Breast epithelium (tissue), 4 donors: ENCODE measurements at regions not wholly inside any gene's neighbourhood (a gene's known extent, or its start where the extent isn't known, plus 50 kb on each side); places are given as distances from the start of the nearest gene placed in this dataset.

ENCODE experiments used
- DNase-seq, 2 donors: peaks; one replicate each; pipeline ENCODE4 v3.0.0-alpha.2; 2019; ENCODE audit warnings: low spot score in 2 of 2
- H3K27ac ChIP-seq, 2 donors: fragments of 200-600 bp; sonication (generic) in 1 of 2; one replicate each; pipeline ENCODE4 v1.5.1; 2016 to 2019; ENCODE audit warnings: mild to moderate bottlenecking in 1 of 2
- H3K27me3 ChIP-seq, 2 donors: fragments of 200-600 bp; sonication (generic) in 1 of 2; one replicate each; pipeline versions ENCODE4 v1.5.1 to v1.6.0; 2017 to 2019; ENCODE audit warnings: control low read depth in 1 of 2, mild to moderate bottlenecking in 1 of 2
- H3K36me3 ChIP-seq: fragments of 200-600 bp; one replicate; pipeline ENCODE4 v1.5.1; 2019
- H3K4me1 ChIP-seq, 2 donors: fragments of 200-600 bp; sonication (generic); one replicate each; pipeline ENCODE4 v1.5.1; 2016 to 2019; ENCODE audit warnings: control low read depth in 1 of 2
- H3K4me3 ChIP-seq, 3 donors: fragments of 200-600 bp; sonication (generic); 1 replicate in 2 of 3; 2 replicates in 1 of 3; pipeline ENCODE4 v1.5.1; 2016 to 2019; ENCODE audit warnings: mild to moderate bottlenecking in 3 of 3, moderate library complexity in 2 of 3
- H3K9me3 ChIP-seq, 2 donors: fragments of 200-600 bp; sonication (generic) in 1 of 2; one replicate each; pipeline ENCODE4 v1.5.1; 2016 to 2019; ENCODE audit warnings: control low read depth in 1 of 2
- POLR2A ChIP-seq: fragments of 450-650 bp; IDR thresholded peaks from one replicate; pipeline ENCODE4 v1.6.1; 2016; ENCODE audit warnings: antibody characterized with exemption, mild to moderate bottlenecking, moderate library complexity
- POLR2AphosphoS5 ChIP-seq, 3 donors: sonication (generic); formaldehyde crosslinking; IDR thresholded peaks; one replicate each; pipeline ENCODE4 v1.6.1; 2017; ENCODE audit warnings: antibody characterized with exemption in 3 of 3
- intact Hi-C: fragments of 100-400 bp; cut with DNase I; formaldehyde crosslinking; loops from one replicate; pipeline ENCODE4 v1.15.1; 2023; ENCODE audit warnings: low total_unique reads
- TF ChIP-seq, protein P1 (sequence below), 3 donors: fragments of 450-650 bp; IDR thresholded peaks; one replicate each; pipeline ENCODE4 v1.5.1; 2016 to 2017; ENCODE audit warnings: antibody characterized with exemption in 3 of 3, mild to moderate bottlenecking in 3 of 3, moderate library complexity in 3 of 3

DNA sequence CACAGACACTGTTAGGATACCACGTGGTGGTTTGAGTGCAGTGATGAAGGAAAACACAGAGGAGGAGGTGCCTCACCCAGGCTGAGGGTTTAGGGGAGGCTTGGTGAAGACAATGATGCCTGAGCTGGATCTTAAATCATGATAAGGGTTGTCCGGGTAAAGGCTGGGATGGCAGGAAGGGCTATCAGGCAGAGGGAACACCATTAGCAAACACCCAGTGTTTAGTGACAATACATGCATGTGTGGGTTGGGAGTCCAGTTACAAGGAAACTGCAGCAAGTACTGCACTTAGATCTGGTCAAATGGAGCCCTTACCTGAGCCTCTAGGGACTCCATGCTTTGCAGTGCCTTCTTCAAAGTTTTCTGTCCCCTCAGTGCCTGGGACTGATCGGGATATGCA, 79.8 kb upstream of the MBOAT2 start:
- H3K4me3 ChIP-seq, result no peak overlapping the region
- intact Hi-C loops, result no loop called here
- TF ChIP-seq POLR2A (no peak), POLR2AphosphoS5 (IDR thresholded peaks at IDR 0.05) (no peak)

DNA sequence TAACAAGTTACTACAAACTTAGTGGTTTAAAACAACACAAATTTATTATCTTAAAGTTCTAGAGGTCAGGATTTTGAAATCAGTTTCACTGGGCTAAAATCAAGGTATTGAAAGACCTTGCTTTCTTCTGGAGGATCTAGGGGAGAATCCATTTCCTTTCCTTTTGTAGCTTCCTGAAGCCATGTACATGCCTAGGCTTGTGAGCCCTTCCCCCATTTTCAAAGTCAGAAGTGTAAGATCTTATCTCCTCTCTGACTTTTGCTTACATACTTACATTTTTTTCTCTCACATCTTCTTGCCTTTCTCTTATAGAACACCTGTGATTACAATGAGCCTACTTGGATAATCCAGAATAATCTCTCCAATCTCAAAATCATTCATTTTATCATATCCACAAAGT, 78.7 kb upstream of the MBOAT2 start:
- intact Hi-C loops, result no loop called here
- peaks cover 0 to 12% of the 10 kb centered on the region in 2 donors for H3K9me3 ChIP-seq
- TF ChIP-seq POLR2AphosphoS5 (IDR thresholded peaks at IDR 0.05) (no peak), POLR2A (no peak)
- TF ChIP-seq, protein P1, sequence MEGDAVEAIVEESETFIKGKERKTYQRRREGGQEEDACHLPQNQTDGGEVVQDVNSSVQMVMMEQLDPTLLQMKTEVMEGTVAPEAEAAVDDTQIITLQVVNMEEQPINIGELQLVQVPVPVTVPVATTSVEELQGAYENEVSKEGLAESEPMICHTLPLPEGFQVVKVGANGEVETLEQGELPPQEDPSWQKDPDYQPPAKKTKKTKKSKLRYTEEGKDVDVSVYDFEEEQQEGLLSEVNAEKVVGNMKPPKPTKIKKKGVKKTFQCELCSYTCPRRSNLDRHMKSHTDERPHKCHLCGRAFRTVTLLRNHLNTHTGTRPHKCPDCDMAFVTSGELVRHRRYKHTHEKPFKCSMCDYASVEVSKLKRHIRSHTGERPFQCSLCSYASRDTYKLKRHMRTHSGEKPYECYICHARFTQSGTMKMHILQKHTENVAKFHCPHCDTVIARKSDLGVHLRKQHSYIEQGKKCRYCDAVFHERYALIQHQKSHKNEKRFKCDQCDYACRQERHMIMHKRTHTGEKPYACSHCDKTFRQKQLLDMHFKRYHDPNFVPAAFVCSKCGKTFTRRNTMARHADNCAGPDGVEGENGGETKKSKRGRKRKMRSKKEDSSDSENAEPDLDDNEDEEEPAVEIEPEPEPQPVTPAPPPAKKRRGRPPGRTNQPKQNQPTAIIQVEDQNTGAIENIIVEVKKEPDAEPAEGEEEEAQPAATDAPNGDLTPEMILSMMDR (IDR thresholded peaks at IDR 0.05), result no peak

More for the DNA sequence above, 79.8 kb upstream of the MBOAT2 start:
- DNase-seq, result no peak
- H3K4me1 ChIP-seq, result no peaks in the 10 kb centered on the region
- no peak overlapping the region for H3K27ac ChIP-seq
- no peaks in the 10 kb centered on the region for H3K27me3 ChIP-seq
- H3K9me3 ChIP-seq, result peaks cover 0 to 12% of the 10 kb centered on the region in 2 donors
- no peaks in the 10 kb centered on the region for H3K36me3 ChIP-seq

DNA sequence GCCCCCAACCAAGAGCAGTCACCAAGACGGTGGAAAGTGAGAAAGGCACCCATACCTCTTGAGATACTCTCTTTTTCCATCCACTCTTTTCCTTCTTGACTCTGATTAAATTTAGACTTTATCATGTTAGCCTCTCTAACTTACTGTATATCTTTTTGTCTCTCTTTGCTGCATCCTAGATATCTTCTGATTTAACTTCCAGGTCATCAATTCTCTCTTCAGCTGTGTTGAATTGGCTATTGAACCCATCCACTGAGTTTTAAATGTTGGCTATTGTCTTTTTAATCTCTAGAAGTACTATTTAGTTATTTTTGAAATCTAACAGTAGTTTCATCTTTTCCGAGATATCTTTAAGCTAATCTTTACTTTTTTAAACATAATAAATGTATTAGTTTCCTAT, 78.3 kb upstream of the MBOAT2 start:
- no peaks in the 10 kb centered on the region for H3K36me3 ChIP-seq
- no peaks in the 10 kb centered on the region for H3K4me1 ChIP-seq
- intact Hi-C loops, result no loop called here
- no peaks in the 10 kb centered on the region for H3K27me3 ChIP-seq
- TF ChIP-seq, protein P1 (IDR thresholded peaks at IDR 0.05), result no peak
- TF ChIP-seq POLR2AphosphoS5 (IDR thresholded peaks at IDR 0.05), result no peak
- TF ChIP-seq POLR2A, result no peak
- H3K9me3 ChIP-seq, result peaks cover 0 to 12% of the 10 kb centered on the region in 2 donors
- no peak overlapping the region for H3K4me3 ChIP-seq
- no peak overlapping the region for H3K27ac ChIP-seq
- DNase-seq, result no peak

More for the DNA sequence above, 78.7 kb upstream of the MBOAT2 start:
- no peak for DNase-seq
- no peaks in the 10 kb centered on the region for H3K27me3 ChIP-seq
- H3K27ac ChIP-seq, result no peak overlapping the region
- no peaks in the 10 kb centered on the region for H3K4me1 ChIP-seq
- no peak overlapping the region for H3K4me3 ChIP-seq
- no peaks in the 10 kb centered on the region for H3K36me3 ChIP-seq

DNA sequence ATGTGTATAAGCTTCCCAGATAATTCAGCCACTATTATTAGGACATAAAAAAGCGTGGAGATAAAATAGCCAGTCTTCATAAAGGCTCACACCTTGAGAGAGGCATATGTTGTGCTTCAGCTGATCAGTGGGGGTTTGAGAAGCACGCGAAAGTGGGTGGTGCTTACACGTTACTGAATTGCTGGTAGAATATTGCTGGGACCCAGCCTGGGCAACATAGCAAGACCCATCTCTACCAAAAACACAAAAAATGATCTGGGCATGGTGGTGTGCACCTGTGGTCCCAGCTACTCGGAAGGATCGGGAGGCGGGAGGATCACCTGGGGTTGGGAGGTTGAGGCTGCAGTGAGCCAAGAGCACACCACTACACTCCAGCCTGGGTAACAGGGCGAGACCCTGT, 74.9 kb upstream of the MBOAT2 start:
- intact Hi-C loops, result no loop called here
- no peak overlapping the region for H3K27ac ChIP-seq
- no peaks in the 10 kb centered on the region for H3K4me1 ChIP-seq
- no peaks in the 10 kb centered on the region for H3K27me3 ChIP-seq
- DNase-seq, result no peak
- TF ChIP-seq, protein P1 (IDR thresholded peaks at IDR 0.05), result no peak
- TF ChIP-seq POLR2A, result no peak
- TF ChIP-seq POLR2AphosphoS5 (IDR thresholded peaks at IDR 0.05), result no peak
- H3K4me3 ChIP-seq, result no peak overlapping the region
- H3K36me3 ChIP-seq, result no peaks in the 10 kb centered on the region
- H3K9me3 ChIP-seq, result peaks cover 0 to 12% of the 10 kb centered on the region in 2 donors

DNA sequence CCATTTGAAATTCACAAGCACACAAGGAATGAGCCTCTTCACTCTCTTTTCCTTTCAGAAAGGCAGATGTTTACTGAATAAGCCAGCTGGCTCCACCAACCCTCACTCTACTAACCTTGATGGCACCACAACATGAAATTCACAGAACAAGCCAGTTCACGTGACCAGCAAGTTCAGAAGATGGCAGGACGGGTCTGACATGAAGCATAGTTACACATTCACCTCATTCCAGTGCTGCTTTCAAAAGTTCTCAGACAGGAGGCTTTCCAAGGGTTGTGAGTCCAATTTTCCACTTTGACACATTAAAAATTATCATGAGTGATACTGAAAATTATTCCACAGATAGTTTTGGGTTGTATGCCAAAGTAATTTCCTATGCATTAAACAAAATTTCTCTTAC, 74.2 kb upstream of the MBOAT2 start:
- H3K27ac ChIP-seq, result no peak overlapping the region
- TF ChIP-seq, protein P1 (IDR thresholded peaks at IDR 0.05), result no peak
- no peak for TF ChIP-seq POLR2A
- no peak for TF ChIP-seq POLR2AphosphoS5 (IDR thresholded peaks at IDR 0.05)

DNA sequence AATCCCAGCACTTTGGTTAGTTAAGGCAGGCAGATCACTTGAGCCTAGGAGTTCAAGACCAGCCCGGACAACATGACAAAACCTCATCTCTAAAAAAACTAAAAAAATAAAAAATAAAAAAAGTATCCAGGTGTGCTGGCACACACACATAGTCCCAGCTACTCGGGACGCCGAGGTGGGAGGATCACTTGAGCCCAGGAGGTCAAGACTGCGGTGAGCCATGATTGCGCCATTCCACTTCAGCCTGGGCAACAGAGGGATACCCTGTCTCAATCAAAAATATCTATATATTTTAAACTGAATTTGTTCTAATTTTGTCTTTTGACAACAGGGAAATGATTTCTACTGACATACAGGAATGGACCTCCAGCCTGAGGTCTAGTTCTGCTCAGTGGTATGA, 73.3 kb upstream of the MBOAT2 start:
- no peak for DNase-seq
- peaks cover 0 to 4% of the 10 kb centered on the region in 2 donors for H3K9me3 ChIP-seq
- H3K36me3 ChIP-seq, result no peaks in the 10 kb centered on the region
- TF ChIP-seq POLR2A (no peak), POLR2AphosphoS5 (IDR thresholded peaks at IDR 0.05) (no peak)
- TF ChIP-seq, protein P1 (IDR thresholded peaks at IDR 0.05), result no peak
- no peaks in the 10 kb centered on the region for H3K4me1 ChIP-seq
- H3K27me3 ChIP-seq, result no peaks in the 10 kb centered on the region
- intact Hi-C loops, result no loop called here
- H3K27ac ChIP-seq, result no peak overlapping the region
- H3K4me3 ChIP-seq, result no peak overlapping the region

More for the DNA sequence above, 74.2 kb upstream of the MBOAT2 start:
- H3K36me3 ChIP-seq, result no peaks in the 10 kb centered on the region
- intact Hi-C loops, result no loop called here
- no peaks in the 10 kb centered on the region for H3K4me1 ChIP-seq
- no peaks in the 10 kb centered on the region for H3K27me3 ChIP-seq
- H3K9me3 ChIP-seq, result peaks cover 0 to 12% of the 10 kb centered on the region in 2 donors
- H3K4me3 ChIP-seq, result no peak overlapping the region
- no peak for DNase-seq
